SK-N-SH (cell line): ENCODE measurements at regions not wholly inside any gene's neighbourhood (a gene's known extent, or its start where the extent isn't known, plus 50 kb on each side); places are given as distances from the start of the nearest gene placed in this dataset.

Experiments used
- CHD2 ChIP-seq: fragments of 150-350 bp; IDR thresholded peaks from 2 replicates; pipeline ENCODE4 v1.6.1; 2018; ENCODE audit warnings: low read length; ENCODE audit not compliant: partially characterized antibody
- ELF1 ChIP-seq: IDR thresholded peaks from 2 replicates; pipeline ENCODE4 v1.4.0; 2012
- EZH2phosphoT487 ChIP-seq: fragments of 200-600 bp; sonication (generic); IDR thresholded peaks from 2 replicates; pipeline ENCODE4 v1.6.1; 2017; ENCODE audit warnings: low read depth, mixed run types, mild to moderate bottlenecking, antibody characterized with exemption, moderate library complexity, borderline replicate concordance
- NRF1 ChIP-seq: IDR thresholded peaks from 2 replicates; pipeline ENCODE4 v1.6.1; 2012; ENCODE audit warnings: low read depth, mild to moderate bottlenecking, low read length
- POLR2AphosphoS5 ChIP-seq: IDR thresholded peaks from 2 replicates; pipeline ENCODE4 v1.6.1; 2012; ENCODE audit warnings: low read depth, low read length
- RAD21 ChIP-seq: IDR thresholded peaks from 2 replicates; pipeline ENCODE4 v1.6.1; 2012; ENCODE audit warnings: mild to moderate bottlenecking, low read length
- TAF1 ChIP-seq: IDR thresholded peaks from 2 replicates; pipeline ENCODE4 v1.6.1; 2012; ENCODE audit warnings: low read depth, mild to moderate bottlenecking, low read length, moderate library complexity, borderline replicate concordance
- TEAD4 ChIP-seq: IDR thresholded peaks from 2 replicates; pipeline ENCODE4 v1.4.0; 2012; ENCODE audit warnings: mild to moderate bottlenecking, borderline replicate concordance; ENCODE audit not compliant: insufficient read depth
- YY1 ChIP-seq: IDR thresholded peaks from 2 replicates; pipeline ENCODE4 v1.4.0; 2012; ENCODE audit warnings: low read depth, mild to moderate bottlenecking
- TF ChIP-seq, protein P1 (sequence below): fragments of 200-600 bp; sonication (generic); IDR thresholded peaks from 2 replicates; pipeline ENCODE4 v1.6.1; 2017; ENCODE audit warnings: antibody characterized with exemption, mild to moderate bottlenecking, moderate library complexity
- TF ChIP-seq, protein P2 (sequence below): IDR thresholded peaks from 2 replicates; pipeline ENCODE4 v1.4.0; 2012; ENCODE audit warnings: low read depth
- TF ChIP-seq, protein P3 (sequence below): IDR thresholded peaks from 2 replicates; pipeline ENCODE4; 2012
- TF ChIP-seq, protein P4 (sequence below): IDR thresholded peaks from 2 replicates; pipeline ENCODE4 v1.6.1; 2012; ENCODE audit warnings: mild to moderate bottlenecking, low read depth, low read length, moderate library complexity

DNA sequence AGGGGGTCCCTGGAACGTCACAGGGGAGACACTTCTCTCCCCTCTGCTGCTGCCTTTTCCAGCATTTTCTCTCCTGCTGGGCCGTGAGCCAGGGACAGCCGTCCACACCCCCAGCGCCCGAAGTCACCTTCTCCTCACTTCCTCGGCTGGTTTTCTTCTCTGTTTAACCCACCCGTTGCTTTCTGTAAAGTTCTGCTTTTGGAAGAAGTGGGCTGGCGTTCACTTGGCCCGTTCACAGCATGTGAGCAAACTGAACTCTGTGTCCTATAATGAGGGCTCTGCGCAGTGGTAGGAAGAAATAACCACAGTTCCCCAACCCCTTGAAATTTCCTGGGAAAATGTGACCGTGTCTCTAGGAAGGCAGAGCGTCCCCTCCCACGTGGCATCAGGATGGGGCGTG lies 187.0 kb upstream of the HDAC4 start:
- TF ChIP-seq, protein P1, sequence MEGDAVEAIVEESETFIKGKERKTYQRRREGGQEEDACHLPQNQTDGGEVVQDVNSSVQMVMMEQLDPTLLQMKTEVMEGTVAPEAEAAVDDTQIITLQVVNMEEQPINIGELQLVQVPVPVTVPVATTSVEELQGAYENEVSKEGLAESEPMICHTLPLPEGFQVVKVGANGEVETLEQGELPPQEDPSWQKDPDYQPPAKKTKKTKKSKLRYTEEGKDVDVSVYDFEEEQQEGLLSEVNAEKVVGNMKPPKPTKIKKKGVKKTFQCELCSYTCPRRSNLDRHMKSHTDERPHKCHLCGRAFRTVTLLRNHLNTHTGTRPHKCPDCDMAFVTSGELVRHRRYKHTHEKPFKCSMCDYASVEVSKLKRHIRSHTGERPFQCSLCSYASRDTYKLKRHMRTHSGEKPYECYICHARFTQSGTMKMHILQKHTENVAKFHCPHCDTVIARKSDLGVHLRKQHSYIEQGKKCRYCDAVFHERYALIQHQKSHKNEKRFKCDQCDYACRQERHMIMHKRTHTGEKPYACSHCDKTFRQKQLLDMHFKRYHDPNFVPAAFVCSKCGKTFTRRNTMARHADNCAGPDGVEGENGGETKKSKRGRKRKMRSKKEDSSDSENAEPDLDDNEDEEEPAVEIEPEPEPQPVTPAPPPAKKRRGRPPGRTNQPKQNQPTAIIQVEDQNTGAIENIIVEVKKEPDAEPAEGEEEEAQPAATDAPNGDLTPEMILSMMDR, result no peak
- TF ChIP-seq RAD21 (no peak), EZH2phosphoT487 (no peak), ELF1 (no peak), YY1 (no peak), TAF1 (no peak), NRF1 (no peak), TEAD4 (no peak), POLR2AphosphoS5 (no peak), CHD2 (no peak)
- TF ChIP-seq, protein P2, sequence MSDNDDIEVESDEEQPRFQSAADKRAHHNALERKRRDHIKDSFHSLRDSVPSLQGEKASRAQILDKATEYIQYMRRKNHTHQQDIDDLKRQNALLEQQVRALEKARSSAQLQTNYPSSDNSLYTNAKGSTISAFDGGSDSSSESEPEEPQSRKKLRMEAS, result no peak
- TF ChIP-seq, protein P3, sequence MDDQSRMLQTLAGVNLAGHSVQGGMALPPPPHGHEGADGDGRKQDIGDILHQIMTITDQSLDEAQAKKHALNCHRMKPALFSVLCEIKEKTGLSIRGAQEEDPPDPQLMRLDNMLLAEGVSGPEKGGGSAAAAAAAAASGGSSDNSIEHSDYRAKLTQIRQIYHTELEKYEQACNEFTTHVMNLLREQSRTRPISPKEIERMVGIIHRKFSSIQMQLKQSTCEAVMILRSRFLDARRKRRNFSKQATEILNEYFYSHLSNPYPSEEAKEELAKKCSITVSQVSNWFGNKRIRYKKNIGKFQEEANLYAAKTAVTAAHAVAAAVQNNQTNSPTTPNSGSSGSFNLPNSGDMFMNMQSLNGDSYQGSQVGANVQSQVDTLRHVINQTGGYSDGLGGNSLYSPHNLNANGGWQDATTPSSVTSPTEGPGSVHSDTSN, result no peak
- TF ChIP-seq, protein P4, sequence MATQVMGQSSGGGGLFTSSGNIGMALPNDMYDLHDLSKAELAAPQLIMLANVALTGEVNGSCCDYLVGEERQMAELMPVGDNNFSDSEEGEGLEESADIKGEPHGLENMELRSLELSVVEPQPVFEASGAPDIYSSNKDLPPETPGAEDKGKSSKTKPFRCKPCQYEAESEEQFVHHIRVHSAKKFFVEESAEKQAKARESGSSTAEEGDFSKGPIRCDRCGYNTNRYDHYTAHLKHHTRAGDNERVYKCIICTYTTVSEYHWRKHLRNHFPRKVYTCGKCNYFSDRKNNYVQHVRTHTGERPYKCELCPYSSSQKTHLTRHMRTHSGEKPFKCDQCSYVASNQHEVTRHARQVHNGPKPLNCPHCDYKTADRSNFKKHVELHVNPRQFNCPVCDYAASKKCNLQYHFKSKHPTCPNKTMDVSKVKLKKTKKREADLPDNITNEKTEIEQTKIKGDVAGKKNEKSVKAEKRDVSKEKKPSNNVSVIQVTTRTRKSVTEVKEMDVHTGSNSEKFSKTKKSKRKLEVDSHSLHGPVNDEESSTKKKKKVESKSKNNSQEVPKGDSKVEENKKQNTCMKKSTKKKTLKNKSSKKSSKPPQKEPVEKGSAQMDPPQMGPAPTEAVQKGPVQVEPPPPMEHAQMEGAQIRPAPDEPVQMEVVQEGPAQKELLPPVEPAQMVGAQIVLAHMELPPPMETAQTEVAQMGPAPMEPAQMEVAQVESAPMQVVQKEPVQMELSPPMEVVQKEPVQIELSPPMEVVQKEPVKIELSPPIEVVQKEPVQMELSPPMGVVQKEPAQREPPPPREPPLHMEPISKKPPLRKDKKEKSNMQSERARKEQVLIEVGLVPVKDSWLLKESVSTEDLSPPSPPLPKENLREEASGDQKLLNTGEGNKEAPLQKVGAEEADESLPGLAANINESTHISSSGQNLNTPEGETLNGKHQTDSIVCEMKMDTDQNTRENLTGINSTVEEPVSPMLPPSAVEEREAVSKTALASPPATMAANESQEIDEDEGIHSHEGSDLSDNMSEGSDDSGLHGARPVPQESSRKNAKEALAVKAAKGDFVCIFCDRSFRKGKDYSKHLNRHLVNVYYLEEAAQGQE, result no peak
